ENCODE measurements at regions not wholly inside any gene's neighbourhood (a gene's known extent, or its start where the extent isn't known, plus 50 kb on each side); places are given as distances from the start of the nearest gene placed in this dataset.

DNA sequence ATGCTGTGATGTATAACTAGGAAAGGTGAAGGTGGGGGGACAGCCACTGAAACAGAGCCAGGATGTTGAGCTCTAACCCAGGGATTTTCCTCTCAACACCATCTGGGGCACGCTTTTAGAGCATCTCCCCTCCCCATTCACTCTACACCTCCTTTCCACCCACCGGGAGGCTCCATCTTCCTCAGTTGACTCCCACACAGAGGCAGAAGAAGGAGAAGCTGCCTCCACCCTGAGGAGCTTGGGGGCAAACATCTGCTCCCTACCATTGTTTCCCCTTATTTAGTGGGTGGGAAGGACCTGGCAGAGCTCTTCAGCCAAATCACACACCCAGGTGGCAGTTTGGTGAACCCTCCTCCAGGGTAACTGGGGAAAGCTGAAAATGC is 50.0 kb upstream of the ADA2 start:
- DNase-seq (ENCODE audit: low read depth in 1 of 2, low spot score in 1 of 2) = no peak
